ENCODE measurements at regions not wholly inside any gene's neighbourhood (a gene's known extent, or its start where the extent isn't known, plus 50 kb on each side); places are given as distances from the start of the nearest gene placed in this dataset.

DNA sequence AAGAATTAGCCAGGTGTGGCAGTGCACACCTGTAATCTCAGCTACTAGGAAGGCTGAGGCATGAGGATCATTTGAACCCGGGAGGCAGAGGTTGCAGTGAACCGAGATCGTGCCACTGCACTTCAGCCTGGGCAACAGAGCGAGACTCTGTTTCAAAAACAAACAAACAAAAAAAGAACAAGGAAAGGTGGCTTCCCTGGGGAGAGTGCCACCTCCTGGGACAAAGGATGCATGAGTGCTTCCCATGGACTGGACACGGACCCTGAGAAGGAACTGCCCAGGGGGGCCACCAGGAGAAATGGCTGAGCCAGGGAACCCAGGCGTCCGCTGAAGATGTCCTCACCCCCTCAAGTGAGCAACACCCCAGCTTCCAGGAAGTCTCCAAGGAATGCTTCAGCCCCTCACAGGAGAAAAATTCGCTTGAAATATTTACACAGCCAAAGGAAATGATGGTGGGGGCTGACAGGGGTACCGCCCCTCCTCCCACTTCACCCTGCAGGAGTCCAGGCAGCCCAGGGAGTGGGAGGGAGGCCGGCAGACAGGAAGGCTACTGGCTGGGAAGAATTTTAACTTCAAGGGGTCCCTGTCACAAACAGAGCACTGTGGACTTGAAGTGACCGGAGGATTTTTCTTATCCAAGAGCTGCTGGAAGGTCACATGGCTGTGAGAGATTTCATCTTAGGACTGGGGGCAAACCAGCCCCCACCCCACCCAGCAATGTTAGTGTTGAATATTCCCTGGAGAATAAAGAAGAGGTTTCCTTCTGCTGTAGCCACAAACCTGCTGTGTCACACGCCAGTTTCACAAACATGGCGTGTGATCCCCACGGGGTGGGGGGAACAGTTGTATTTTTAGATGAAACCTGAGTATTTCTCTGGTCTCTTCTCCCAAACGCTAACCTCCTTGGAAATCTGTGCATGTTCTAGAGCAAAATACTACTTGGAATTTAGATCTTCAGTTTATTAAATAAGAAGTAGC is 90.8 kb upstream of the SLC25A33 start:
- no peak for TF ChIP-seq CTCF (IDR thresholded peaks at IDR 0.05)
- no peak for TF ChIP-seq EZH2 (IDR thresholded peaks at IDR 0.05; ENCODE audit: borderline replicate concordance, insufficient read depth, low read depth, low read length, poor library complexity, severe bottlenecking)
